ENCODE measurements at regions not wholly inside any gene's neighbourhood (a gene's known extent, or its start where the extent isn't known, plus 50 kb on each side); places are given as distances from the start of the nearest gene placed in this dataset.

- Histone ChIP-seq H3K27me3 (ENCODE audit: control insufficient read depth in 3 of 3, insufficient read depth in 3 of 3, low read depth in 1 of 3, low read length in 3 of 3) (peaks cover 0 to 3% (median 2%) of the 10 kb centered on the region in 3 experiments), H3K4ac (ENCODE audit: low read length) (no peak overlapping the region), H2AK5ac (ENCODE audit: low read depth, low read length) (no peak overlapping the region), H3K4me2 (ENCODE audit: insufficient read depth, low read length, poor library complexity, severe bottlenecking) (no peak overlapping the region), H2BK15ac (ENCODE audit: low read length) (no peak overlapping the region), H3K14ac (ENCODE audit: low read length) (no peak overlapping the region), H3K79me1 (ENCODE audit: low read depth, low read length) (no peaks in the 10 kb centered on the region), H3K9ac (ENCODE audit: low read depth, low read length, poor library complexity) (no peak overlapping the region), H3K9me3 (replicated peaks in 1 of 2; ENCODE audit: control insufficient read depth in 2 of 2, insufficient read depth in 1 of 2, low read depth in 1 of 2, low read length in 2 of 2) (peaks cover 0 to 6% of the 10 kb centered on the region in 2 donors), H3K18ac (ENCODE audit: low read length) (peak overlapping the region; percentile 62), H4K91ac (ENCODE audit: low read depth, low read length, poor library complexity) (no peak overlapping the region), H4K8ac (ENCODE audit: low read depth, low read length) (no peak overlapping the region), H3K23ac (ENCODE audit: low read depth, low read length, poor library complexity) (no peak overlapping the region), H2BK12ac (ENCODE audit: low read length) (no peak overlapping the region), H3K27ac (replicated peaks; ENCODE audit: low read length) (no peak overlapping the region), H3K4me3 (ENCODE audit: low read length in 2 of 2) (no peak overlapping the region), H2AFZ (ENCODE audit: low read length) (no peak overlapping the region), H2BK120ac (ENCODE audit: low read depth, low read length) (no peak overlapping the region), H3K36me3 (replicated peaks in 1 of 2; ENCODE audit: control insufficient read depth in 2 of 2, insufficient read depth in 2 of 2, low read length in 2 of 2) (no peaks in the 10 kb centered on the region), H2BK5ac (ENCODE audit: low read length) (no peak overlapping the region), H3K4me1 (ENCODE audit: control insufficient read depth in 2 of 2, insufficient read depth in 1 of 2, low read depth in 1 of 2, low read length in 2 of 2) (peaks cover 0 to 16% of the 10 kb centered on the region in 2 donors)
- DNase-seq (ENCODE audit: low spot score): no peak
- no CpG with 5 or more reads among the region's 5 CpGs for WGBS, 2 donors (ENCODE audit: extremely low coverage in 2 of 2, insufficient read length in 2 of 2, insufficient replicate concordance in 1 of 2)
Observed at GRCh38 chr5:135151256-135151655, 117.2 kb upstream of the PITX1 start.

GRCh38 chr5:135150767-135151166 lies 116.7 kb upstream of the PITX1 start:
- Histone ChIP-seq H4K91ac (ENCODE audit: low read depth, low read length, poor library complexity) (no peak overlapping the region), H3K14ac (ENCODE audit: low read length) (no peak overlapping the region), H3K27ac (replicated peaks; ENCODE audit: low read length) (no peak overlapping the region), H2BK12ac (ENCODE audit: low read length) (no peak overlapping the region), H2AK5ac (ENCODE audit: low read depth, low read length) (no peak overlapping the region), H3K4me3 (ENCODE audit: low read length in 2 of 2) (no peak overlapping the region), H3K4me2 (ENCODE audit: insufficient read depth, low read length, poor library complexity, severe bottlenecking) (no peak overlapping the region), H3K4me1 (ENCODE audit: control insufficient read depth in 2 of 2, insufficient read depth in 1 of 2, low read depth in 1 of 2, low read length in 2 of 2) (peaks cover 0 to 16% of the 10 kb centered on the region in 2 donors), H3K27me3 (ENCODE audit: control insufficient read depth in 3 of 3, insufficient read depth in 3 of 3, low read depth in 1 of 3, low read length in 3 of 3) (peaks cover 0 to 3% (median 1%) of the 10 kb centered on the region in 3 experiments), H4K8ac (ENCODE audit: low read depth, low read length) (no peak overlapping the region), H3K79me1 (ENCODE audit: low read depth, low read length) (no peaks in the 10 kb centered on the region), H2AFZ (ENCODE audit: low read length) (no peak overlapping the region), H3K36me3 (replicated peaks in 1 of 2; ENCODE audit: control insufficient read depth in 2 of 2, insufficient read depth in 2 of 2, low read length in 2 of 2) (no peaks in the 10 kb centered on the region), H2BK120ac (ENCODE audit: low read depth, low read length) (no peak overlapping the region), H3K23ac (ENCODE audit: low read depth, low read length, poor library complexity) (no peak overlapping the region), H2BK5ac (ENCODE audit: low read length) (no peak overlapping the region), H3K4ac (ENCODE audit: low read length) (no peak overlapping the region), H2BK15ac (ENCODE audit: low read length) (no peak overlapping the region), H3K9ac (ENCODE audit: low read depth, low read length, poor library complexity) (no peak overlapping the region), H3K9me3 (replicated peaks in 1 of 2; ENCODE audit: control insufficient read depth in 2 of 2, insufficient read depth in 1 of 2, low read depth in 1 of 2, low read length in 2 of 2) (peaks cover 0 to 6% of the 10 kb centered on the region in 2 donors), H3K18ac (ENCODE audit: low read length) (peak overlapping the region; percentile 44)
- WGBS, 2 donors (ENCODE audit: extremely low coverage in 2 of 2, insufficient read length in 2 of 2, insufficient replicate concordance in 1 of 2): no CpG with 5 or more reads among the region's 4 CpGs
- no peak for DNase-seq (ENCODE audit: low spot score)

- Histone ChIP-seq H4K8ac (ENCODE audit: low read depth, low read length) (no peak overlapping the region), H3K9ac (ENCODE audit: low read depth, low read length, poor library complexity) (no peak overlapping the region), H2AFZ (ENCODE audit: low read length) (no peak overlapping the region), H3K79me1 (ENCODE audit: low read depth, low read length) (no peaks in the 10 kb centered on the region), H3K4me1 (ENCODE audit: control insufficient read depth in 2 of 2, insufficient read depth in 1 of 2, low read depth in 1 of 2, low read length in 2 of 2) (peaks cover 0 to 16% of the 10 kb centered on the region in 2 donors), H3K14ac (ENCODE audit: low read length) (no peak overlapping the region), H4K91ac (ENCODE audit: low read depth, low read length, poor library complexity) (no peak overlapping the region), H2BK5ac (ENCODE audit: low read length) (no peak overlapping the region), H2BK15ac (ENCODE audit: low read length) (no peak overlapping the region), H2BK120ac (ENCODE audit: low read depth, low read length) (no peak overlapping the region), H3K27ac (replicated peaks; ENCODE audit: low read length) (peak overlapping the region; percentile 36), H3K4me2 (ENCODE audit: insufficient read depth, low read length, poor library complexity, severe bottlenecking) (no peak overlapping the region), H3K27me3 (ENCODE audit: control insufficient read depth in 3 of 3, insufficient read depth in 3 of 3, low read depth in 1 of 3, low read length in 3 of 3) (peaks cover 0 to 3% (median 0%) of the 10 kb centered on the region in 3 experiments), H2AK5ac (ENCODE audit: low read depth, low read length) (peak overlapping the region; percentile 3), H3K4me3 (ENCODE audit: low read length in 2 of 2) (no peak overlapping the region), H3K4ac (ENCODE audit: low read length) (no peak overlapping the region), H3K18ac (ENCODE audit: low read length) (peak overlapping the region; percentile 86), H3K23ac (ENCODE audit: low read depth, low read length, poor library complexity) (no peak overlapping the region), H3K9me3 (replicated peaks in 1 of 2; ENCODE audit: control insufficient read depth in 2 of 2, insufficient read depth in 1 of 2, low read depth in 1 of 2, low read length in 2 of 2) (peaks cover 0 to 3% of the 10 kb centered on the region in 2 donors), H2BK12ac (ENCODE audit: low read length) (peak overlapping the region; percentile 16), H3K36me3 (replicated peaks in 1 of 2; ENCODE audit: control insufficient read depth in 2 of 2, insufficient read depth in 2 of 2, low read length in 2 of 2) (no peaks in the 10 kb centered on the region)
- peak; percentile 43 for DNase-seq (ENCODE audit: low spot score)
- WGBS, 2 donors (ENCODE audit: extremely low coverage in 2 of 2, insufficient read length in 2 of 2, insufficient replicate concordance in 1 of 2): no CpG with 5 or more reads among the region's 13 CpGs
Observed at GRCh38 chr5:135149956-135150723, 116.1 kb upstream of the PITX1 start.

- H3K4me1 ChIP-seq (ENCODE audit: control insufficient read depth in 2 of 2, insufficient read depth in 1 of 2, low read depth in 1 of 2, low read length in 2 of 2): peaks cover 0 to 16% of the 10 kb centered on the region in 2 donors
- H2AK5ac ChIP-seq (ENCODE audit: low read depth, low read length): no peak overlapping the region
- H3K14ac ChIP-seq (ENCODE audit: low read length): no peak overlapping the region
- H2BK15ac ChIP-seq (ENCODE audit: low read length): no peak overlapping the region
- no peaks in the 10 kb centered on the region for H3K36me3 ChIP-seq (replicated peaks in 1 of 2; ENCODE audit: control insufficient read depth in 2 of 2, insufficient read depth in 2 of 2, low read length in 2 of 2)
- H4K91ac ChIP-seq (ENCODE audit: low read depth, low read length, poor library complexity): no peak overlapping the region
- no peak overlapping the region for H3K4me3 ChIP-seq (ENCODE audit: low read length in 2 of 2)
- no peaks in the 10 kb centered on the region for H3K79me1 ChIP-seq (ENCODE audit: low read depth, low read length)
- H2AFZ ChIP-seq (ENCODE audit: low read length): no peak overlapping the region
- H3K9ac ChIP-seq (ENCODE audit: low read depth, low read length, poor library complexity): no peak overlapping the region
- no peak for DNase-seq (ENCODE audit: low spot score)
- H3K27ac ChIP-seq (replicated peaks; ENCODE audit: low read length): no peak overlapping the region
- WGBS, 2 donors (ENCODE audit: extremely low coverage in 2 of 2, insufficient read length in 2 of 2, insufficient replicate concordance in 1 of 2): no CpG with 5 or more reads among the region's 5 CpGs
- H2BK12ac ChIP-seq (ENCODE audit: low read length): no peak overlapping the region
- H4K8ac ChIP-seq (ENCODE audit: low read depth, low read length): no peak overlapping the region
- no peak overlapping the region for H3K4me2 ChIP-seq (ENCODE audit: insufficient read depth, low read length, poor library complexity, severe bottlenecking)
- peaks cover 0 to 3% (median 0%) of the 10 kb centered on the region in 3 experiments for H3K27me3 ChIP-seq (ENCODE audit: control insufficient read depth in 3 of 3, insufficient read depth in 3 of 3, low read depth in 1 of 3, low read length in 3 of 3)
- H2BK5ac ChIP-seq (ENCODE audit: low read length): no peak overlapping the region
- H3K4ac ChIP-seq (ENCODE audit: low read length): no peak overlapping the region
- H3K23ac ChIP-seq (ENCODE audit: low read depth, low read length, poor library complexity): no peak overlapping the region
- no peak overlapping the region for H3K18ac ChIP-seq (ENCODE audit: low read length)
- peaks cover 0 to 3% of the 10 kb centered on the region in 2 donors for H3K9me3 ChIP-seq (replicated peaks in 1 of 2; ENCODE audit: control insufficient read depth in 2 of 2, insufficient read depth in 1 of 2, low read depth in 1 of 2, low read length in 2 of 2)
- H2BK120ac ChIP-seq (ENCODE audit: low read depth, low read length): no peak overlapping the region
Observed at GRCh38 chr5:135149229-135149955, 115.4 kb upstream of the PITX1 start.

Data from neuronal stem cell (in vitro differentiated cells).